A549 (cell line): ENCODE measurements at regions not wholly inside any gene's neighbourhood (a gene's known extent, or its start where the extent isn't known, plus 50 kb on each side); places are given as distances from the start of the nearest gene placed in this dataset.

Experiments used
- CTCF ChIP-seq: fragments of >200 bp; sonication (Bioruptor Twin); formaldehyde crosslinking; IDR thresholded peaks from 3 replicates; pipeline ENCODE4 v1.5.1; 2016
- EP300 ChIP-seq, 2 experiments: fragments of >200 bp; sonication (Bioruptor Twin); formaldehyde crosslinking; IDR thresholded peaks; 2 replicates in 1 of 2; 3 replicates in 1 of 2; pipeline ENCODE4 v1.6.1; 2016 to 2017
- ESRRA ChIP-seq: fragments of 150-350 bp; IDR thresholded peaks from 2 replicates; pipeline ENCODE4 v1.6.1; 2014; ENCODE audit warnings: mild to moderate bottlenecking, low read length, borderline replicate concordance
- FOSL2 ChIP-seq, 2 experiments: fragments of 450-650 bp in 1 of 2; fragments of >200 bp in 1 of 2; sonication (Bioruptor Twin) in 1 of 2; formaldehyde crosslinking; IDR thresholded peaks; 2 replicates each; pipeline versions ENCODE4 v1.5.0 to v1.6.1; 2016 to 2020; ENCODE audit warnings: mild to moderate bottlenecking in 1 of 2, moderate library complexity in 1 of 2
- JUN ChIP-seq, 2 experiments: fragments of >200 bp; sonication (Bioruptor Twin); formaldehyde crosslinking; IDR thresholded peaks; 2 replicates in 1 of 2; 3 replicates in 1 of 2; pipeline ENCODE4 v1.6.1; 2016 to 2017
- MAFK ChIP-seq: fragments of 450-650 bp; IDR thresholded peaks from 2 replicates; pipeline ENCODE4 v1.6.1; 2014; ENCODE audit not compliant: partially characterized antibody
- MAX ChIP-seq: IDR thresholded peaks from 2 replicates; pipeline ENCODE4 v1.6.1; 2012
- MAZ ChIP-seq: fragments of 150-350 bp; IDR thresholded peaks from 2 replicates; pipeline ENCODE4 v1.6.1; 2014; ENCODE audit warnings: antibody characterized with exemption, low read depth, low read length, borderline replicate concordance
- MYC ChIP-seq: IDR thresholded peaks from 2 replicates; pipeline ENCODE4 v1.6.1; 2012; ENCODE audit warnings: mild to moderate bottlenecking, inconsistent platforms, low read length, improper control_type of control experiment, borderline replicate concordance
- PHF8 ChIP-seq: fragments of 200-600 bp; sonication (generic); IDR thresholded peaks from 2 replicates; pipeline ENCODE4 v1.6.1; 2016; ENCODE audit warnings: low read depth, mild to moderate bottlenecking, antibody characterized with exemption, moderate library complexity, borderline replicate concordance
- POLR2A ChIP-seq: IDR thresholded peaks from 2 replicates; pipeline ENCODE4 v1.6.1; 2012; ENCODE audit warnings: mild to moderate bottlenecking, low read length
- RFX5 ChIP-seq: fragments of 450-650 bp; IDR thresholded peaks from 2 replicates; pipeline ENCODE4 v1.7.1; 2014; ENCODE audit warnings: antibody characterized with exemption, mild to moderate bottlenecking, moderate library complexity
- SMC3 ChIP-seq: fragments of >200 bp; sonication (Bioruptor Twin); formaldehyde crosslinking; IDR thresholded peaks from 3 replicates; pipeline ENCODE4 v1.6.1; 2018; ENCODE audit warnings: inconsistent platforms

- no peak for TF ChIP-seq JUN (IDR thresholded peaks at IDR 0.05)
- no peak for TF ChIP-seq CTCF
- TF ChIP-seq PHF8 = no peak
- TF ChIP-seq MAFK = no peak
- TF ChIP-seq RFX5 = no peak
- no peak for TF ChIP-seq SMC3
- TF ChIP-seq ESRRA = no peak
- no peak for TF ChIP-seq EP300 (IDR thresholded peaks at IDR 0.05)
- TF ChIP-seq MYC = no peak
- TF ChIP-seq FOSL2 (IDR thresholded peaks at IDR 0.05) = no peak
- TF ChIP-seq FOSL2 (CRISPR knock-in tag; IDR thresholded peaks at IDR 0.05) = no peak
- TF ChIP-seq POLR2A = no peak
- TF ChIP-seq MAZ = no peak
- TF ChIP-seq MAX = no peak
Observed at GRCh38 chr6:103820148-103820547, 1039.6 kb downstream of the HACE1 start.
